ENCODE measurements at regions not wholly inside any gene's neighbourhood (a gene's known extent, or its start where the extent isn't known, plus 50 kb on each side); places are given as distances from the start of the nearest gene placed in this dataset.

DNA sequence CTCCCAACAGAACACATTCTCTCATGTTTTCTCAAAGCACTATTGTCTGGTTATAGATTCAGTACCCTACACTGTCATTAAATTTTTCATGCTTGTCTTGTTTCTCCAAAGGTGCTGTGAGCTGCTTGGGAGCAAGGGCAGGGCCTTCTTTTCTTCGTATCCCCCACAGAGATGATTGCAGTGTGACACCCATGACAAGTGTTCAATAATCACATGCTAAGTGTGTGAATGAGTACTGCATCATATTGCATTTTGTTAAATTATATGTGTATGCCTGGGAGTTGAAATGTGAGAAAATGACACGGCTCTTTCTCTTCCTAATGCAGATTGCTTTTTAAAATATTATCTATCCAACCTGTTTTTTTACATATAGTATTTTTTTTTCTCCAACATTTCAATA lies 57.3 kb upstream of the MAGI3 start:
- TF ChIP-seq, protein P1, sequence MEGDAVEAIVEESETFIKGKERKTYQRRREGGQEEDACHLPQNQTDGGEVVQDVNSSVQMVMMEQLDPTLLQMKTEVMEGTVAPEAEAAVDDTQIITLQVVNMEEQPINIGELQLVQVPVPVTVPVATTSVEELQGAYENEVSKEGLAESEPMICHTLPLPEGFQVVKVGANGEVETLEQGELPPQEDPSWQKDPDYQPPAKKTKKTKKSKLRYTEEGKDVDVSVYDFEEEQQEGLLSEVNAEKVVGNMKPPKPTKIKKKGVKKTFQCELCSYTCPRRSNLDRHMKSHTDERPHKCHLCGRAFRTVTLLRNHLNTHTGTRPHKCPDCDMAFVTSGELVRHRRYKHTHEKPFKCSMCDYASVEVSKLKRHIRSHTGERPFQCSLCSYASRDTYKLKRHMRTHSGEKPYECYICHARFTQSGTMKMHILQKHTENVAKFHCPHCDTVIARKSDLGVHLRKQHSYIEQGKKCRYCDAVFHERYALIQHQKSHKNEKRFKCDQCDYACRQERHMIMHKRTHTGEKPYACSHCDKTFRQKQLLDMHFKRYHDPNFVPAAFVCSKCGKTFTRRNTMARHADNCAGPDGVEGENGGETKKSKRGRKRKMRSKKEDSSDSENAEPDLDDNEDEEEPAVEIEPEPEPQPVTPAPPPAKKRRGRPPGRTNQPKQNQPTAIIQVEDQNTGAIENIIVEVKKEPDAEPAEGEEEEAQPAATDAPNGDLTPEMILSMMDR (IDR thresholded peaks at IDR 0.05) = no peak

DNA sequence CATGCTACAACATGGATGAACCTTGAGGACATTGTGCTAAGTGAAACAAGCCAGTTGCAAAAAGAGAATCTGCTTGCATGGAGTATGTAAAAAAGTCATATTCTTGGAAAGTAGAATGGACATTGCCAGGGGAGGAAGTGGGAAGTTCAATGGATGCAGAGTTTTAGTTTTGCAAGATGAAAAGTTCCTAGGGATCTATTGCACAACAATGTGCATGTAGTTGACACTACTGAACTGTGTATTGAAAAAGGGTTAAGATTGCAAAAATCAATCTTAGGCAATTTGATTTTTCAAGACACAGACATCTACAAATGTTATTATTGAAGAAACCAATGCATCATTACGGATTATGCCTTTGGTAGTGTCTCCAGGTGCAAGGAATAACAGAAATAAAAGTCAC lies 50.3 kb upstream of the MAGI3 start:
- Histone ChIP-seq H3K79me2 (no peaks in the 10 kb centered on the region), H3K4me2 (ENCODE audit: low read length) (no peak overlapping the region), H3K36me3 (ENCODE audit: control insufficient read depth, insufficient read depth, low read length) (no peaks in the 10 kb centered on the region), H3K9me3 (ENCODE audit: control insufficient read depth, low read length) (no peaks in the 10 kb centered on the region), H3K27me3 (ENCODE audit: control insufficient read depth, insufficient read depth, low read length) (no peaks in the 10 kb centered on the region), H3K9ac (no peak overlapping the region), H3K27ac (no peak overlapping the region), H3K4me3 (ENCODE audit: low read depth, low read length) (no peak overlapping the region), H2AFZ (no peak overlapping the region), H3K4me1 (no peaks in the 10 kb centered on the region)
- TF ChIP-seq, protein P1 (IDR thresholded peaks at IDR 0.05) = no peak

More for the DNA sequence above, 57.3 kb upstream of the MAGI3 start:
- no peaks in the 10 kb centered on the region for H3K27me3 ChIP-seq (ENCODE audit: control insufficient read depth, insufficient read depth, low read length)
- H3K9me3 ChIP-seq (ENCODE audit: control insufficient read depth, low read length) = no peaks in the 10 kb centered on the region
- no peaks in the 10 kb centered on the region for H3K79me2 ChIP-seq
- no peak overlapping the region for H3K4me3 ChIP-seq (ENCODE audit: low read depth, low read length)
- H3K4me2 ChIP-seq (ENCODE audit: low read length) = no peak overlapping the region
- no peak overlapping the region for H3K27ac ChIP-seq
- H2AFZ ChIP-seq = no peak overlapping the region
- H3K36me3 ChIP-seq (ENCODE audit: control insufficient read depth, insufficient read depth, low read length) = no peaks in the 10 kb centered on the region
- no peaks in the 10 kb centered on the region for H3K4me1 ChIP-seq
- H3K9ac ChIP-seq = no peak overlapping the region
